ENCODE measurements at regions not wholly inside any gene's neighbourhood (a gene's known extent, or its start where the extent isn't known, plus 50 kb on each side); places are given as distances from the start of the nearest gene placed in this dataset.

DNA sequence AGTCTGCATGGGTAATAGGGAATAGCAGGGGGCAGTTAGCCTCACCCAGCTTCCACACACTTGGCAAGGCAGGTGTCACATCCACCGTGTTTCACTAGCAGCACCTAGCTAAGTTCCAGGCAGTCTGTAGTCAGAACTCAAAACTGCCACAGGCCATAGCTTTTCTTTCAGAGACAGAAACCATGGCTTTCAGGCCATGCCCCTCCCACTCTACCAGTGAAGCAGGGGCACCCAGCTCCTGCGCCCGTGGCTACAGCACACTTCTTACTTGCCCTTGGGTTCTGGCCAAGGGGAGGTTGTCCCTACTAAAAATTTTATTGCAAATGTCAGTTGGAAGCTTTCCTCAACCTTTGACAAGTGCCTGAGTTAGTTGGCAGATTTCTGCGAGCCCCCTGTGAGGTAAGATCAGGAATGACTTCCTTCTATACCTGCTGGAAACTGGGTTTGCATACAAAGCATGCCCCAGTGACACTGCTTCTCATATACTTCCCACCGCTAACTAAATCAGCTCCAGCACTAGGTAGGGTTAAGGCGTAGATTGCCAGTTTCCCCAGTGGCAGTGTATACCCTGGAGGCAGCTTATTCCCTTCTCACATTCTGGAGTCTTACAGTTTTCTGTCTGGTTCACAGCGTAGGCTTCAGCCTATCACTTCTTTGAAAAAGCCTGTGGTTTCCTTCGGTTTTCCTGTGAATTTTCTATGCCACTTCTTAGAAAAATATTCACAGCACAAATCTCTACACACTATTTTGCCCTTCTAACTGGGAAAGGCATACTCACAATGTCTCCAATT is 139.0 kb upstream of the LUZP2 start:
- TF ChIP-seq, protein P1, sequence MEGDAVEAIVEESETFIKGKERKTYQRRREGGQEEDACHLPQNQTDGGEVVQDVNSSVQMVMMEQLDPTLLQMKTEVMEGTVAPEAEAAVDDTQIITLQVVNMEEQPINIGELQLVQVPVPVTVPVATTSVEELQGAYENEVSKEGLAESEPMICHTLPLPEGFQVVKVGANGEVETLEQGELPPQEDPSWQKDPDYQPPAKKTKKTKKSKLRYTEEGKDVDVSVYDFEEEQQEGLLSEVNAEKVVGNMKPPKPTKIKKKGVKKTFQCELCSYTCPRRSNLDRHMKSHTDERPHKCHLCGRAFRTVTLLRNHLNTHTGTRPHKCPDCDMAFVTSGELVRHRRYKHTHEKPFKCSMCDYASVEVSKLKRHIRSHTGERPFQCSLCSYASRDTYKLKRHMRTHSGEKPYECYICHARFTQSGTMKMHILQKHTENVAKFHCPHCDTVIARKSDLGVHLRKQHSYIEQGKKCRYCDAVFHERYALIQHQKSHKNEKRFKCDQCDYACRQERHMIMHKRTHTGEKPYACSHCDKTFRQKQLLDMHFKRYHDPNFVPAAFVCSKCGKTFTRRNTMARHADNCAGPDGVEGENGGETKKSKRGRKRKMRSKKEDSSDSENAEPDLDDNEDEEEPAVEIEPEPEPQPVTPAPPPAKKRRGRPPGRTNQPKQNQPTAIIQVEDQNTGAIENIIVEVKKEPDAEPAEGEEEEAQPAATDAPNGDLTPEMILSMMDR (conservative IDR thresholded peaks at IDR 0.05), result no peak
- no peak for TF ChIP-seq ZFX (IDR thresholded peaks at IDR 0.05)

All from C4-2B (cell line).